WTC11 (cell line): ENCODE measurements at regions not wholly inside any gene's neighbourhood (a gene's known extent, or its start where the extent isn't known, plus 50 kb on each side); places are given as distances from the start of the nearest gene placed in this dataset.

Experiments used
- ATAC-seq: fragments of 200-7000 bp; cut with Tn5 transposase; 2 replicates; pipeline ENCODE4 v1.10.0; 2021; ENCODE audit warnings: mild to moderate bottlenecking, moderate library complexity
- CTCF ChIA-PET: fragments of 300-600 bp; sonication (Branson Sonifier 250); formaldehyde crosslinking; loops from one replicate; lab custom pipeline; 2021; ENCODE audit warnings: antibody characterized with exemption; lab: Charles Lee
- POLR2A ChIA-PET: fragments of 350-600 bp; sonication (Branson Sonifier 250); formaldehyde crosslinking; loops from one replicate; lab custom pipeline; 2021; ENCODE audit warnings: antibody characterized with exemption; lab: Charles Lee
- DNase-seq: peaks from one replicate; pipeline ENCODE4 v3.0.0; 2021; ENCODE audit warnings: low spot score
- H3K27ac Mint-ChIP-seq: 2 replicates; pipeline ENCODE4 v1.8.0; 2021; ENCODE audit warnings: mixed read lengths
- H3K27me3 Mint-ChIP-seq: 2 replicates; pipeline ENCODE4 v1.8.0; 2021; ENCODE audit warnings: low read depth, mild to moderate bottlenecking, moderate library complexity, mixed read lengths
- H3K36me3 Mint-ChIP-seq: 2 replicates; pipeline ENCODE4 v1.8.0; 2021; ENCODE audit warnings: mixed read lengths
- H3K4me1 Mint-ChIP-seq: 2 replicates; pipeline ENCODE4 v1.8.0; 2022; ENCODE audit warnings: mixed read lengths
- H3K4me3 Mint-ChIP-seq: 2 replicates; pipeline ENCODE4 v1.8.0; 2021; ENCODE audit warnings: mild to moderate bottlenecking, moderate library complexity, mixed read lengths
- H3K9me3 Mint-ChIP-seq: 2 replicates; pipeline ENCODE4 v1.8.0; 2021; ENCODE audit warnings: mixed read lengths
- CBFB ChIP-seq: sonication (generic); formaldehyde crosslinking; IDR thresholded peaks from 2 replicates; pipeline ENCODE4 v1.8.1; 2022; ENCODE audit warnings: mild to moderate bottlenecking, low read depth, missing genetic modification reagents
- ETV6 ChIP-seq: sonication (generic); formaldehyde crosslinking; IDR thresholded peaks from 2 replicates; pipeline ENCODE4 v1.8.1; 2022; ENCODE audit warnings: mild to moderate bottlenecking, missing genetic modification reagents
- HMGA2 ChIP-seq: fragments of 250-450 bp; sonication (Bioruptor Pico); IDR thresholded peaks from 2 replicates; pipeline ENCODE4 v1.4.0; 2021; ENCODE audit warnings: mild to moderate bottlenecking, moderate library complexity
- SP1 ChIP-seq: sonication (generic); formaldehyde crosslinking; conservative IDR thresholded peaks from 2 replicates; pipeline ENCODE4 v1.8.1; 2022; ENCODE audit warnings: missing genetic modification reagents
- TP53 ChIP-seq: sonication (generic); formaldehyde crosslinking; IDR thresholded peaks from 2 replicates; pipeline ENCODE4 v1.8.1; 2023; ENCODE audit warnings: mild to moderate bottlenecking, missing genetic modification reagents
- ZNF232 ChIP-seq: sonication (generic); formaldehyde crosslinking; IDR thresholded peaks from 2 replicates; pipeline ENCODE4 v1.8.0; 2022; ENCODE audit warnings: mild to moderate bottlenecking, missing genetic modification reagents
- ZNF317 ChIP-seq: sonication (generic); formaldehyde crosslinking; IDR thresholded peaks from 2 replicates; pipeline ENCODE4 v1.8.1; 2023; ENCODE audit warnings: low read depth, mild to moderate bottlenecking, moderate library complexity, missing genetic modification reagents, borderline replicate concordance
- ZNF671 ChIP-seq: fragments of 250-450 bp; sonication (Bioruptor Pico); IDR thresholded peaks from 2 replicates; pipeline ENCODE4 v1.8.0; 2021; ENCODE audit warnings: mild to moderate bottlenecking
- TF ChIP-seq, protein P1 (sequence below): fragments of 250-450 bp; sonication (Bioruptor Pico); IDR thresholded peaks from 2 replicates; pipeline ENCODE4 v1.8.0; 2021; ENCODE audit warnings: mild to moderate bottlenecking
- TF ChIP-seq, protein P2 (sequence below): sonication (generic); formaldehyde crosslinking; IDR thresholded peaks from 2 replicates; pipeline ENCODE4 v1.8.1; 2023; ENCODE audit warnings: mild to moderate bottlenecking, moderate library complexity, missing genetic modification reagents
- TF ChIP-seq, protein P3 (sequence below): sonication (generic); formaldehyde crosslinking; IDR thresholded peaks from 2 replicates; pipeline ENCODE4 v1.8.0; 2022; ENCODE audit warnings: mild to moderate bottlenecking, missing genetic modification reagents
- TF ChIP-seq, protein P4 (sequence below): fragments of 250-450 bp; sonication (Bioruptor Pico); IDR thresholded peaks from 2 replicates; pipeline ENCODE4 v1.9.0; 2021; ENCODE audit warnings: mild to moderate bottlenecking
- TF ChIP-seq, protein P5 (sequence below): fragments of 250-450 bp; sonication (Bioruptor Pico); IDR thresholded peaks from 2 replicates; pipeline ENCODE4 v1.9.0; 2021; ENCODE audit warnings: moderate library complexity, mild to moderate bottlenecking, inconsistent platforms, borderline replicate concordance
- TF ChIP-seq, protein P6 (sequence below): fragments of 250-450 bp; sonication (Bioruptor Pico); IDR thresholded peaks from 2 replicates; pipeline ENCODE4 v1.9.0; 2021; ENCODE audit warnings: mild to moderate bottlenecking, borderline replicate concordance
- TF ChIP-seq, protein P7 (sequence below): fragments of 250-450 bp; sonication (Bioruptor Pico); IDR thresholded peaks from 2 replicates; pipeline ENCODE4 v1.9.0; 2021; ENCODE audit warnings: mild to moderate bottlenecking
- TF ChIP-seq, protein P8 (sequence below): sonication (generic); formaldehyde crosslinking; IDR thresholded peaks from 2 replicates; pipeline ENCODE4 v1.8.0; 2023; ENCODE audit warnings: mild to moderate bottlenecking, missing genetic modification reagents
- TF ChIP-seq, protein P9 (sequence below): sonication (generic); formaldehyde crosslinking; IDR thresholded peaks from 2 replicates; pipeline ENCODE4 v1.8.1; 2023; ENCODE audit warnings: mild to moderate bottlenecking, missing genetic modification reagents, moderate library complexity

DNA sequence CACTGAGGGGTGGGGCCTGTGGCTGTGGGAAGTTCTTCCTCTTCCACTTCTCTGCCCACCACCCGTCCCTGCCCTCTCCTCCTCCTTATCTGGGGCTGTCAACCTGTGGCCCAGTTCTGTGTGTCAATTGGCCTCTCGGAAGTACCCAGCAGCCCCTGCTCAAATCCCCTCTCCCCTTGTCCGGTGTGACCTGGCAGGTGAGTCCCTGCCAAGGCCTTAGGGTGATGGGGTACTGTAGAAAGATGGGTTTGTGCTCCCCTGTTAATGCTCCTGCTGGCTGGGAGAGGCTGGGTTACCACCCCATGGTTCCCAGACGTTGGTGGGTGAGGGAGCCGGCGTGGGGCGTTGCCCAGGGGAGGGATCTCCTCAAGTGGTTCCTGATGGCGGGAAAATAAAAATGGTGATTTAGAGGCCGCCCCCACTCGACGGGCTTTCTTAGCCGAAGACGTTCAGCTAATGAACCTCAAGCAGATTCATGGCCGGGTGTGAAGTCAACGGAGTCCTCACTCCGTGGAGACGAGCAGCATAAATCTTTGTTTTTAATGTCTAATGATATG, 141.2 kb downstream of the URI1 start:
- no peak for ATAC-seq
- Mint-ChIP-seq H3K4me1 (no peaks in the 10 kb centered on the region), H3K27me3 (no peaks in the 10 kb centered on the region; the same call in 1 of the 2 replicates), H3K27ac (no peak overlapping the region), H3K36me3 (no peaks in the 10 kb centered on the region), H3K9me3 (peaks cover 9% of the 10 kb centered on the region), H3K4me3 (no peak overlapping the region)
- DNase-seq: no peak
- POLR2A ChIA-PET: no interaction called here
- CTCF ChIA-PET: interaction anchor here (0.7 kb wide), 1 partner anchor 40 kb away, joined by 3 read pairs; no protein-coding TSS in a partner anchor
- TF ChIP-seq, protein P1, sequence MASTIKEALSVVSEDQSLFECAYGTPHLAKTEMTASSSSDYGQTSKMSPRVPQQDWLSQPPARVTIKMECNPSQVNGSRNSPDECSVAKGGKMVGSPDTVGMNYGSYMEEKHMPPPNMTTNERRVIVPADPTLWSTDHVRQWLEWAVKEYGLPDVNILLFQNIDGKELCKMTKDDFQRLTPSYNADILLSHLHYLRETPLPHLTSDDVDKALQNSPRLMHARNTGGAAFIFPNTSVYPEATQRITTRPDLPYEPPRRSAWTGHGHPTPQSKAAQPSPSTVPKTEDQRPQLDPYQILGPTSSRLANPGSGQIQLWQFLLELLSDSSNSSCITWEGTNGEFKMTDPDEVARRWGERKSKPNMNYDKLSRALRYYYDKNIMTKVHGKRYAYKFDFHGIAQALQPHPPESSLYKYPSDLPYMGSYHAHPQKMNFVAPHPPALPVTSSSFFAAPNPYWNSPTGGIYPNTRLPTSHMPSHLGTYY (CRISPR knock-in tag): no peak
- TF ChIP-seq, protein P2, sequence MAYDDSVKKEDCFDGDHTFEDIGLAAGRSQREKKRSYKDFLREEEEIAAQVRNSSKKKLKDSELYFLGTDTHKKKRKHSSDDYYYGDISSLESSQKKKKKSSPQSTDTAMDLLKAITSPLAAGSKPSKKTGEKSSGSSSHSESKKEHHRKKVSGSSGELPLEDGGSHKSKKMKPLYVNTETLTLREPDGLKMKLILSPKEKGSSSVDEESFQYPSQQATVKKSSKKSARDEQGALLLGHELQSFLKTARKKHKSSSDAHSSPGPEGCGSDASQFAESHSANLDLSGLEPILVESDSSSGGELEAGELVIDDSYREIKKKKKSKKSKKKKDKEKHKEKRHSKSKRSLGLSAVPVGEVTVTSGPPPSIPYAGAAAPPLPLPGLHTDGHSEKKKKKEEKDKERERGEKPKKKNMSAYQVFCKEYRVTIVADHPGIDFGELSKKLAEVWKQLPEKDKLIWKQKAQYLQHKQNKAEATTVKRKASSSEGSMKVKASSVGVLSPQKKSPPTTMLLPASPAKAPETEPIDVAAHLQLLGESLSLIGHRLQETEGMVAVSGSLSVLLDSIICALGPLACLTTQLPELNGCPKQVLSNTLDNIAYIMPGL (CRISPR knock-in tag): no peak
- TF ChIP-seq, protein P3, sequence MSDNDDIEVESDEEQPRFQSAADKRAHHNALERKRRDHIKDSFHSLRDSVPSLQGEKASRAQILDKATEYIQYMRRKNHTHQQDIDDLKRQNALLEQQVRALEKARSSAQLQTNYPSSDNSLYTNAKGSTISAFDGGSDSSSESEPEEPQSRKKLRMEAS: no peak
- TF ChIP-seq SP1: no peak
- TF ChIP-seq, protein P4, sequence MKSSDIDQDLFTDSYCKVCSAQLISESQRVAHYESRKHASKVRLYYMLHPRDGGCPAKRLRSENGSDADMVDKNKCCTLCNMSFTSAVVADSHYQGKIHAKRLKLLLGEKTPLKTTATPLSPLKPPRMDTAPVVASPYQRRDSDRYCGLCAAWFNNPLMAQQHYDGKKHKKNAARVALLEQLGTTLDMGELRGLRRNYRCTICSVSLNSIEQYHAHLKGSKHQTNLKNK (CRISPR knock-in tag): no peak
- no peak for TF ChIP-seq ZNF671 (CRISPR knock-in tag)
- no peak for TF ChIP-seq ETV6 (CRISPR knock-in tag)
- no peak for TF ChIP-seq ZNF232 (CRISPR knock-in tag)
- TF ChIP-seq, protein P5, sequence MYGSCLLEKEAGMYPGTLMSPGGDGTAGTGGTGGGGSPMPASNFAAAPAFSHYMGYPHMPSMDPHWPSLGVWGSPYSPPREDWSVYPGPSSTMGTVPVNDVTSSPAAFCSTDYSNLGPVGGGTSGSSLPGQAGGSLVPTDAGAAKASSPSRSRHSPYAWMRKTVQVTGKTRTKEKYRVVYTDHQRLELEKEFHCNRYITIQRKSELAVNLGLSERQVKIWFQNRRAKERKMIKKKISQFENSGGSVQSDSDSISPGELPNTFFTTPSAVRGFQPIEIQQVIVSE (CRISPR knock-in tag): no peak
- no peak for TF ChIP-seq CBFB
- TF ChIP-seq, protein P6, sequence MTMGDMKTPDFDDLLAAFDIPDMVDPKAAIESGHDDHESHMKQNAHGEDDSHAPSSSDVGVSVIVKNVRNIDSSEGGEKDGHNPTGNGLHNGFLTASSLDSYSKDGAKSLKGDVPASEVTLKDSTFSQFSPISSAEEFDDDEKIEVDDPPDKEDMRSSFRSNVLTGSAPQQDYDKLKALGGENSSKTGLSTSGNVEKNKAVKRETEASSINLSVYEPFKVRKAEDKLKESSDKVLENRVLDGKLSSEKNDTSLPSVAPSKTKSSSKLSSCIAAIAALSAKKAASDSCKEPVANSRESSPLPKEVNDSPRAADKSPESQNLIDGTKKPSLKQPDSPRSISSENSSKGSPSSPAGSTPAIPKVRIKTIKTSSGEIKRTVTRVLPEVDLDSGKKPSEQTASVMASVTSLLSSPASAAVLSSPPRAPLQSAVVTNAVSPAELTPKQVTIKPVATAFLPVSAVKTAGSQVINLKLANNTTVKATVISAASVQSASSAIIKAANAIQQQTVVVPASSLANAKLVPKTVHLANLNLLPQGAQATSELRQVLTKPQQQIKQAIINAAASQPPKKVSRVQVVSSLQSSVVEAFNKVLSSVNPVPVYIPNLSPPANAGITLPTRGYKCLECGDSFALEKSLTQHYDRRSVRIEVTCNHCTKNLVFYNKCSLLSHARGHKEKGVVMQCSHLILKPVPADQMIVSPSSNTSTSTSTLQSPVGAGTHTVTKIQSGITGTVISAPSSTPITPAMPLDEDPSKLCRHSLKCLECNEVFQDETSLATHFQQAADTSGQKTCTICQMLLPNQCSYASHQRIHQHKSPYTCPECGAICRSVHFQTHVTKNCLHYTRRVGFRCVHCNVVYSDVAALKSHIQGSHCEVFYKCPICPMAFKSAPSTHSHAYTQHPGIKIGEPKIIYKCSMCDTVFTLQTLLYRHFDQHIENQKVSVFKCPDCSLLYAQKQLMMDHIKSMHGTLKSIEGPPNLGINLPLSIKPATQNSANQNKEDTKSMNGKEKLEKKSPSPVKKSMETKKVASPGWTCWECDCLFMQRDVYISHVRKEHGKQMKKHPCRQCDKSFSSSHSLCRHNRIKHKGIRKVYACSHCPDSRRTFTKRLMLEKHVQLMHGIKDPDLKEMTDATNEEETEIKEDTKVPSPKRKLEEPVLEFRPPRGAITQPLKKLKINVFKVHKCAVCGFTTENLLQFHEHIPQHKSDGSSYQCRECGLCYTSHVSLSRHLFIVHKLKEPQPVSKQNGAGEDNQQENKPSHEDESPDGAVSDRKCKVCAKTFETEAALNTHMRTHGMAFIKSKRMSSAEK (CRISPR knock-in tag): no peak
- TF ChIP-seq, protein P7, sequence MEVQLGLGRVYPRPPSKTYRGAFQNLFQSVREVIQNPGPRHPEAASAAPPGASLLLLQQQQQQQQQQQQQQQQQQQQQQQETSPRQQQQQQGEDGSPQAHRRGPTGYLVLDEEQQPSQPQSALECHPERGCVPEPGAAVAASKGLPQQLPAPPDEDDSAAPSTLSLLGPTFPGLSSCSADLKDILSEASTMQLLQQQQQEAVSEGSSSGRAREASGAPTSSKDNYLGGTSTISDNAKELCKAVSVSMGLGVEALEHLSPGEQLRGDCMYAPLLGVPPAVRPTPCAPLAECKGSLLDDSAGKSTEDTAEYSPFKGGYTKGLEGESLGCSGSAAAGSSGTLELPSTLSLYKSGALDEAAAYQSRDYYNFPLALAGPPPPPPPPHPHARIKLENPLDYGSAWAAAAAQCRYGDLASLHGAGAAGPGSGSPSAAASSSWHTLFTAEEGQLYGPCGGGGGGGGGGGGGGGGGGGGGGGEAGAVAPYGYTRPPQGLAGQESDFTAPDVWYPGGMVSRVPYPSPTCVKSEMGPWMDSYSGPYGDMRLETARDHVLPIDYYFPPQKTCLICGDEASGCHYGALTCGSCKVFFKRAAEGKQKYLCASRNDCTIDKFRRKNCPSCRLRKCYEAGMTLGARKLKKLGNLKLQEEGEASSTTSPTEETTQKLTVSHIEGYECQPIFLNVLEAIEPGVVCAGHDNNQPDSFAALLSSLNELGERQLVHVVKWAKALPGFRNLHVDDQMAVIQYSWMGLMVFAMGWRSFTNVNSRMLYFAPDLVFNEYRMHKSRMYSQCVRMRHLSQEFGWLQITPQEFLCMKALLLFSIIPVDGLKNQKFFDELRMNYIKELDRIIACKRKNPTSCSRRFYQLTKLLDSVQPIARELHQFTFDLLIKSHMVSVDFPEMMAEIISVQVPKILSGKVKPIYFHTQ (CRISPR knock-in tag): no peak
- TF ChIP-seq, protein P8, sequence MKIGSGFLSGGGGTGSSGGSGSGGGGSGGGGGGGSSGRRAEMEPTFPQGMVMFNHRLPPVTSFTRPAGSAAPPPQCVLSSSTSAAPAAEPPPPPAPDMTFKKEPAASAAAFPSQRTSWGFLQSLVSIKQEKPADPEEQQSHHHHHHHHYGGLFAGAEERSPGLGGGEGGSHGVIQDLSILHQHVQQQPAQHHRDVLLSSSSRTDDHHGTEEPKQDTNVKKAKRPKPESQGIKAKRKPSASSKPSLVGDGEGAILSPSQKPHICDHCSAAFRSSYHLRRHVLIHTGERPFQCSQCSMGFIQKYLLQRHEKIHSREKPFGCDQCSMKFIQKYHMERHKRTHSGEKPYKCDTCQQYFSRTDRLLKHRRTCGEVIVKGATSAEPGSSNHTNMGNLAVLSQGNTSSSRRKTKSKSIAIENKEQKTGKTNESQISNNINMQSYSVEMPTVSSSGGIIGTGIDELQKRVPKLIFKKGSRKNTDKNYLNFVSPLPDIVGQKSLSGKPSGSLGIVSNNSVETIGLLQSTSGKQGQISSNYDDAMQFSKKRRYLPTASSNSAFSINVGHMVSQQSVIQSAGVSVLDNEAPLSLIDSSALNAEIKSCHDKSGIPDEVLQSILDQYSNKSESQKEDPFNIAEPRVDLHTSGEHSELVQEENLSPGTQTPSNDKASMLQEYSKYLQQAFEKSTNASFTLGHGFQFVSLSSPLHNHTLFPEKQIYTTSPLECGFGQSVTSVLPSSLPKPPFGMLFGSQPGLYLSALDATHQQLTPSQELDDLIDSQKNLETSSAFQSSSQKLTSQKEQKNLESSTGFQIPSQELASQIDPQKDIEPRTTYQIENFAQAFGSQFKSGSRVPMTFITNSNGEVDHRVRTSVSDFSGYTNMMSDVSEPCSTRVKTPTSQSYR: no peak
- TF ChIP-seq ZNF317 (CRISPR knock-in tag): no peak
- TF ChIP-seq TP53 (CRISPR knock-in tag): no peak
- TF ChIP-seq, protein P9, sequence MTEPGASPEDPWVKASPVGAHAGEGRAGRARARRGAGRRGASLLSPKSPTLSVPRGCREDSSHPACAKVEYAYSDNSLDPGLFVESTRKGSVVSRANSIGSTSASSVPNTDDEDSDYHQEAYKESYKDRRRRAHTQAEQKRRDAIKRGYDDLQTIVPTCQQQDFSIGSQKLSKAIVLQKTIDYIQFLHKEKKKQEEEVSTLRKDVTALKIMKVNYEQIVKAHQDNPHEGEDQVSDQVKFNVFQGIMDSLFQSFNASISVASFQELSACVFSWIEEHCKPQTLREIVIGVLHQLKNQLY (CRISPR knock-in tag): no peak
- no peak for TF ChIP-seq HMGA2
